Stimulated activated CD4-positive, alpha-beta T cell treated with anti-CD3 and anti-CD28 coated beads, Interleukin-2, amount 100 ng/mL, for 48 hours (primary cell): ENCODE measurements at regions not wholly inside any gene's neighbourhood (a gene's known extent, or its start where the extent isn't known, plus 50 kb on each side); places are given as distances from the start of the nearest gene placed in this dataset.

Experiments used
- DNase-seq, 2 donors: peaks; one replicate each; pipeline ENCODE4 v3.0.0-alpha.2; 2020

- DNase-seq: no peak
These were observed 732.8 kb upstream of the IGFBP3 start for GRCh38 chr7:46653848-46654247.

- DNase-seq: no peak
These were observed 731.2 kb upstream of the IGFBP3 start for GRCh38 chr7:46652317-46652716.

GRCh38 chr7:46651561-46652088 is 730.6 kb upstream of the IGFBP3 start:
- no peak for DNase-seq

GRCh38 chr7:46651070-46651469 is 730.0 kb upstream of the IGFBP3 start:
- DNase-seq: no peak

GRCh38 chr7:46649876-46650275 is 728.8 kb upstream of the IGFBP3 start:
- no peak for DNase-seq

- no peak for DNase-seq
These were observed 717.0 kb upstream of the IGFBP3 start for GRCh38 chr7:46637793-46638735.

- DNase-seq: no peak
These were observed 715.0 kb upstream of the IGFBP3 start for GRCh38 chr7:46636022-46636421.

- no peak for DNase-seq
These were observed 712.7 kb upstream of the IGFBP3 start for GRCh38 chr7:46633630-46634240.

GRCh38 chr7:46633200-46633599 is 712.1 kb upstream of the IGFBP3 start:
- DNase-seq: no peak

GRCh38 chr7:46630031-46630430 is 709.0 kb upstream of the IGFBP3 start:
- no peak for DNase-seq

GRCh38 chr7:46628389-46628788 is 707.3 kb upstream of the IGFBP3 start:
- no peak for DNase-seq

- DNase-seq: no peak
These were observed 705.7 kb upstream of the IGFBP3 start for GRCh38 chr7:46626691-46627310.

- no peak for DNase-seq
These were observed 705.2 kb upstream of the IGFBP3 start for GRCh38 chr7:46626261-46626660.

GRCh38 chr7:46625032-46625431 is 704.0 kb upstream of the IGFBP3 start:
- no peak for DNase-seq

GRCh38 chr7:46622251-46622650 is 701.2 kb upstream of the IGFBP3 start:
- DNase-seq: no peak

- DNase-seq: no peak
These were observed 698.7 kb upstream of the IGFBP3 start for GRCh38 chr7:46619723-46620310.

GRCh38 chr7:46616636-46617035 is 695.6 kb upstream of the IGFBP3 start:
- DNase-seq: no peak

- DNase-seq: no peak
These were observed 692.5 kb upstream of the IGFBP3 start for GRCh38 chr7:46613551-46613950.

- DNase-seq: no peak
These were observed 692.0 kb upstream of the IGFBP3 start for GRCh38 chr7:46613116-46613515.

GRCh38 chr7:46611508-46611907 is 690.4 kb upstream of the IGFBP3 start:
- no peak for DNase-seq

GRCh38 chr7:46610746-46611145 is 689.7 kb upstream of the IGFBP3 start:
- DNase-seq: no peak

GRCh38 chr7:46607176-46607575 is 686.1 kb upstream of the IGFBP3 start:
- no peak for DNase-seq

- DNase-seq: no peak
These were observed 685.7 kb upstream of the IGFBP3 start for GRCh38 chr7:46606761-46607160.
